Fibroblast of lung (primary cell): ENCODE measurements at regions not wholly inside any gene's neighbourhood (a gene's known extent, or its start where the extent isn't known, plus 50 kb on each side); places are given as distances from the start of the nearest gene placed in this dataset.
A peak's percentile ranks its signal among the peaks of the same experiment; 100 is the strongest.

Experiments
- DNase-seq, 2 donors: peaks; one replicate each; pipeline versions ENCODE4 v3.0.0 to v3.0.0-alpha.2; 2010; ENCODE audit warnings: low read depth in 2 of 2
- H2AFZ ChIP-seq: 2 replicates; pipeline ENCODE4 v1.5.1; 2012; ENCODE audit warnings: low read length, control low read depth, inconsistent platforms
- H3K27ac ChIP-seq: 2 replicates; pipeline ENCODE4 v1.5.1; 2011; ENCODE audit warnings: low read length, control low read depth; ENCODE audit not compliant: insufficient read depth
- H3K27me3 ChIP-seq: 2 replicates; pipeline ENCODE4 v1.5.1; 2011; ENCODE audit warnings: mild to moderate bottlenecking, low read length; ENCODE audit not compliant: control insufficient read depth, insufficient read depth
- H3K36me3 ChIP-seq: 2 replicates; pipeline ENCODE4 v1.5.1; 2011; ENCODE audit warnings: low read length; ENCODE audit not compliant: control insufficient read depth, insufficient read depth
- H3K4me1 ChIP-seq: 2 replicates; pipeline ENCODE4 v1.5.1; 2011; ENCODE audit warnings: low read length; ENCODE audit not compliant: control insufficient read depth, insufficient read depth; ENCODE audit errors: extremely low read depth
- H3K4me2 ChIP-seq: 2 replicates; pipeline ENCODE4 v1.5.1; 2011; ENCODE audit warnings: low read length, control low read depth; ENCODE audit not compliant: insufficient read depth; ENCODE audit errors: extremely low read depth
- H3K4me3 ChIP-seq, 4 experiments: fragments of 200-600 bp in 1 of 4; sonication (generic) in 1 of 4; replicated peaks in 1 of 4; 2 replicates each; pipeline ENCODE4 v1.5.1; 2011 to 2016; ENCODE audit warnings: low read length in 4 of 4, low read depth in 3 of 4, mild to moderate bottlenecking in 3 of 4, control low read depth in 2 of 4, inconsistent platforms in 1 of 4, mixed read lengths in 1 of 4; ENCODE audit not compliant: insufficient read depth in 1 of 4; ENCODE audit errors: control extremely low read depth in 1 of 4
- H3K79me2 ChIP-seq: 2 replicates; pipeline ENCODE4 v1.5.1; 2012; ENCODE audit warnings: mild to moderate bottlenecking, low read length, inconsistent platforms; ENCODE audit not compliant: control insufficient read depth, insufficient read depth
- H3K9ac ChIP-seq: 2 replicates; pipeline ENCODE4 v1.5.1; 2011; ENCODE audit warnings: mild to moderate bottlenecking, low read length, control low read depth; ENCODE audit not compliant: insufficient read depth
- H3K9me3 ChIP-seq: 2 replicates; pipeline ENCODE4 v1.5.1; 2012; ENCODE audit warnings: low read depth, low read length; ENCODE audit not compliant: control insufficient read depth, insufficient read depth
- H4K20me1 ChIP-seq: 2 replicates; pipeline ENCODE4 v1.5.1; 2011; ENCODE audit warnings: low read length; ENCODE audit not compliant: control insufficient read depth, insufficient read depth; ENCODE audit errors: extremely low read depth
- EZH2 ChIP-seq: IDR thresholded peaks from 2 replicates; pipeline ENCODE4 v1.5.1; 2012; ENCODE audit warnings: low read length, control low read depth, mild to moderate bottlenecking; ENCODE audit errors: missing control alignments
- TF ChIP-seq, protein P1 (sequence below), 2 donors: IDR thresholded peaks in 1 of 2; conservative IDR thresholded peaks in 1 of 2; 1 replicate in 1 of 2; 2 replicates in 1 of 2; pipeline ENCODE4 v1.5.1; 2011 to 2012; ENCODE audit warnings: low read length in 2 of 2, control low read depth in 1 of 2, inconsistent platforms in 1 of 2, low read depth in 1 of 2, mild to moderate bottlenecking in 1 of 2

DNA sequence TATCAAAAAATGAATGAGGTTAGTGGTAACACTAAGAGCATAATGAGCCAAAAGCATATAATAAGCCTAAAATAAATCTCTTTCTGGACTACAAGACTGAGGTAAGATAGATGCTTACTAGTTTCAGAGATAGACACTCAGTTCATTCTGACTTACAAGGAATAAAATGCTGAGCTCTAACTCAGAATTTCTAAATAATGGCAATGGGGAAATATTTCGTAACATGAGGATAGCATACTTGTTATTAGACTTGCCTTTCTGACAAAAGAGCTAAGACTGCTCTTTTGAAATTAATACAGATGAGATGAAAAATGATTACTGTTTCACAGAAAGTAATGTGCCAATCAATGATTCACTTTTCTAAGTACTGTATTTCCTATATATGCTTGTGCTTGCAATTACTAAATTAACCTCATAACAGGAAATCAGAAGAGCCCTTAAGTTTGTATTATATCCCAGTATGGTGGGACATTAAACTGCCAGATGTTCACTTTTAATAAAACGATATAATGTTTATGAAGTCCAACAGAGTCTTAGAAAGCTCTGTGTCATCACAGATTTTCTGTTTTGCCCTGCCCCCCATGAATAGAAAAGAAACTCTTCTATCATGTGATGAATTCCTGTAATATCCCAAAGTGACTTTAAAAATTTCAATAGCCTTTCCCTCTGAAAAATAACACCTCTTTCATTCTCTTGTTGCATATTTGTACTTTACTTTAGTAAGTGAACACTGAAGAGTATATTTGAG is 2771.0 kb upstream of the PCDH20 start:
- no peak overlapping the region for H3K4me3 ChIP-seq

DNA sequence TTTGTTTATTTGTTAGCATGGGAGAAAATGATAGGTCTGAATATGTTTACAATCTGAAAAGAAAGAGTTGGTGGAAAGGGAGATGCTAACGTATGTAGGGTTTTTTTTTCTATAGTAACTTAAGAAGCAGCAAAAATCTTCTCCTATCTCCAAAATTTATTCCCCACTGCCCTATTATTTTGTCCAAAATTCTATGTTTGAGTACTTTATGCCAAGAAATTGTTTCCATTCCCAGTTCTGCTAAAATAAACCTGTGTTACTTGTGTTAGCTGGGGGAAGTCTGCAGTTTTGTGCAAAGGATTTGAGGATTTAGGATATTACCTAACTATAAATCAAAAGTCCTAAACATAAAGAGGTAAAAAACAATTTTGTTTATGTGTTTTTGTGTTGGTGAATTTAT is 2770.4 kb upstream of the PCDH20 start:
- Histone ChIP-seq H3K4me2 (no peak overlapping the region), H4K20me1 (no peaks in the 10 kb centered on the region), H3K36me3 (no peaks in the 10 kb centered on the region), H3K27ac (no peak overlapping the region), H3K9ac (no peak overlapping the region), H3K4me1 (no peaks in the 10 kb centered on the region), H2AFZ (no peak overlapping the region), H3K4me3 (no peak overlapping the region), H3K9me3 (no peaks in the 10 kb centered on the region), H3K79me2 (no peaks in the 10 kb centered on the region), H3K27me3 (no peaks in the 10 kb centered on the region)
- TF ChIP-seq, protein P1, sequence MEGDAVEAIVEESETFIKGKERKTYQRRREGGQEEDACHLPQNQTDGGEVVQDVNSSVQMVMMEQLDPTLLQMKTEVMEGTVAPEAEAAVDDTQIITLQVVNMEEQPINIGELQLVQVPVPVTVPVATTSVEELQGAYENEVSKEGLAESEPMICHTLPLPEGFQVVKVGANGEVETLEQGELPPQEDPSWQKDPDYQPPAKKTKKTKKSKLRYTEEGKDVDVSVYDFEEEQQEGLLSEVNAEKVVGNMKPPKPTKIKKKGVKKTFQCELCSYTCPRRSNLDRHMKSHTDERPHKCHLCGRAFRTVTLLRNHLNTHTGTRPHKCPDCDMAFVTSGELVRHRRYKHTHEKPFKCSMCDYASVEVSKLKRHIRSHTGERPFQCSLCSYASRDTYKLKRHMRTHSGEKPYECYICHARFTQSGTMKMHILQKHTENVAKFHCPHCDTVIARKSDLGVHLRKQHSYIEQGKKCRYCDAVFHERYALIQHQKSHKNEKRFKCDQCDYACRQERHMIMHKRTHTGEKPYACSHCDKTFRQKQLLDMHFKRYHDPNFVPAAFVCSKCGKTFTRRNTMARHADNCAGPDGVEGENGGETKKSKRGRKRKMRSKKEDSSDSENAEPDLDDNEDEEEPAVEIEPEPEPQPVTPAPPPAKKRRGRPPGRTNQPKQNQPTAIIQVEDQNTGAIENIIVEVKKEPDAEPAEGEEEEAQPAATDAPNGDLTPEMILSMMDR (conservative IDR thresholded peaks at IDR 0.05 in 1 of 2, IDR thresholded peaks at IDR 0.05 in 1 of 2; ENCODE audit: low read depth in 1 of 2, low read length in 2 of 2) = no peak
- TF ChIP-seq EZH2 = no peak
- no peak for DNase-seq

More for the DNA sequence above, 2771.0 kb upstream of the PCDH20 start:
- no peaks in the 10 kb centered on the region for H3K27me3 ChIP-seq
- no peaks in the 10 kb centered on the region for H3K4me1 ChIP-seq
- H2AFZ ChIP-seq = no peak overlapping the region
- peak in 1 of 2 donors; percentile 7 for DNase-seq
- no peaks in the 10 kb centered on the region for H3K79me2 ChIP-seq
- no peaks in the 10 kb centered on the region for H3K9me3 ChIP-seq
- H3K27ac ChIP-seq = no peak overlapping the region
- no peak overlapping the region for H3K9ac ChIP-seq
- no peak overlapping the region for H3K4me2 ChIP-seq
- H3K36me3 ChIP-seq = no peaks in the 10 kb centered on the region
- TF ChIP-seq, protein P1 (conservative IDR thresholded peaks at IDR 0.05 in 1 of 2, IDR thresholded peaks at IDR 0.05 in 1 of 2; ENCODE audit: low read depth in 1 of 2, low read length in 2 of 2) = no peak
- TF ChIP-seq EZH2 = no peak
- H4K20me1 ChIP-seq = no peaks in the 10 kb centered on the region

- Histone ChIP-seq H3K27ac (no peak overlapping the region), H3K4me3 (no peak overlapping the region), H3K4me1 (no peaks in the 10 kb centered on the region), H3K9ac (no peak overlapping the region), H2AFZ (no peak overlapping the region), H4K20me1 (no peaks in the 10 kb centered on the region), H3K79me2 (no peaks in the 10 kb centered on the region), H3K9me3 (no peaks in the 10 kb centered on the region), H3K27me3 (no peaks in the 10 kb centered on the region), H3K4me2 (no peak overlapping the region), H3K36me3 (no peaks in the 10 kb centered on the region)
- TF ChIP-seq, protein P1 (conservative IDR thresholded peaks at IDR 0.05 in 1 of 2, IDR thresholded peaks at IDR 0.05 in 1 of 2; ENCODE audit: low read depth in 1 of 2, low read length in 2 of 2) = no peak
- TF ChIP-seq EZH2 = no peak
- no peak for DNase-seq
Observed at GRCh38 chr13:64180756-64181155, 2765.1 kb upstream of the PCDH20 start.
